Pulmonary artery endothelial cell (primary cell): ENCODE measurements at regions not wholly inside any gene's neighbourhood (a gene's known extent, or its start where the extent isn't known, plus 50 kb on each side); places are given as distances from the start of the nearest gene placed in this dataset.

Experiments used
- DNase-seq: peaks from one replicate; pipeline ENCODE4 v3.0.0-alpha.2; 2011; ENCODE audit warnings: low read depth, low spot score

GRCh38 chrX:10747975-10748374 lies 127.6 kb upstream of the MID1 start:
- DNase-seq, result no peak

DNA sequence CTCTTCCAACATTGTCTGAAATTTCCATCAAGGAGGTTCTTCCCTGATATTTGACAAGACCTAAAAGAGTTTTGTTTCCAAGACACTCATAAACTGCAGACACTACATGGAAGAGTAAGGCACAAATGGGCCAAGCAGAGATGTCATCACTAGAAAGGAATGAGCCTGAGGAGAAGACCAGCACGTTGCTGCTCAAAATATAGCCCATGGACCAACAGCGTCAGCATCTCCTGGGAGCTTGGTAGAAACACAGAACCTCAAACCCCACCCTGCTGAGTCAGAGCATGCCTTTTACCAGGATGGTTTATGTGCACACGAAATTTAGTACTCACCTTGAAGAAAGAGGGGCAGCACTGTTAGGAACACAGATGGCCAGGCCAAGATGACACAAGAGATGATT lies 128.7 kb upstream of the MID1 start:
- DNase-seq, result no peak

GRCh38 chrX:10750581-10750980 lies 130.2 kb upstream of the MID1 start:
- no peak for DNase-seq

GRCh38 chrX:10753116-10753515 lies 132.7 kb upstream of the MID1 start:
- no peak for DNase-seq

GRCh38 chrX:10754445-10754844 lies 134.1 kb upstream of the MID1 start:
- no peak for DNase-seq

DNA sequence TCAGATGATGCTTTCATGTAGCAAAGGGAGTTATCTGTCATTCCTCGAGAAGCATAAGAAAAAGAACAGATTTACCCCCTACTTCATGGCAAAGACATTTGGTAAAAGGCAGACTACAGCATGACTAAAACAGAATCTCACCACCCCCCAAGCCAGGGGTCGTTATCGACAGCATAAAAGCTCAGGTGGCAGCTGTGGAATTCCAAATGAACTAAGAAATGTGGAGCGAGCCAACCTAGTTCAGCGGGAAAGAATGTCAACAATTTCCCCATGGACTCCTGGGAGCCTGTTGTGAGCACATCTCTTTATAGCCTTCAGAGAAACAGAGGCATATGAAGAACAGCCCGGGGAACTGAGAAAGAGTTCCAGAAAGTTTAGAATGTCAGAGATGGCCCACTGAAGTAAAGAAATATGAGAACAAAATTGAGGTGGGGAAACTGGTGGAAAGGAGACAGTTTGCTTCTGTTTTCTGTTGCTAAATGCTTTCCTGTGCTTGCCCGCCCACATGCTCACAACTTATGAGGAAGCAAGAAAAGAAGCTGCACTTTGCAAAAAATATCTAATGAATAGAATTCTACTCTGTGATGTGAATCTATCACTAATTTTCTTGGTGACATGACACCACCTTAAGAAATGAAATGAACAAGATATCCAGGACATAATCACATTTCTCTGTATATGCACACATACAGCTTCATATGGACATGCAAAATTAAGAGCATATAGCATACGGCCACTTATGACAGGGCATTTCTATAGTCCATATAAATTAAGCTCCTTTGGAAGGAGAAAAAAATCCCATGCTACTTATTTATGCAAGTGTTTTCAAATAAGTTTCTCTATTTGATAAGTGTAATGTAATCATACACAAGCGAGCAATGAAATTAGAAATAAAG lies 135.3 kb upstream of the MID1 start:
- DNase-seq, result peak; percentile 15

DNA sequence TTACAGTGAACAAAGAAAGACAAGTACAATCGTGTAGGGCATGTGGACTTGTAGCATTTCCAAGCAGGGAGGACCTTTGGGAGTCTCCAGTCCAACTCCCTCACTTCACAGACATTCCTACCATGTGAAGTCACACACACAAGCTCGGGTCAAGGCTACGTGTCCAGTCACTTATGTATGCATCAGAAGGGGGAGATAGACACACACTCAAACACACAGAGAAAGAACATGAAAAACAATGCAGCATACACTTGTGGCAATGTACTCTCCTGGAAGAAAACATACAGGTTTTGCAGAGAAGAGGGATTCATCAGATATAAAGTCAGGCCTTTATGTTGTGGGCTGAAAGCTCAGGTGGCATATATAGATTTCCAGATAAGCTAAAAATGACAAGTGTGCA lies 136.1 kb upstream of the MID1 start:
- DNase-seq, result peak; percentile 33

- DNase-seq, result no peak
Observed at GRCh38 chrX:10759141-10759799, 138.9 kb upstream of the MID1 start.

DNA sequence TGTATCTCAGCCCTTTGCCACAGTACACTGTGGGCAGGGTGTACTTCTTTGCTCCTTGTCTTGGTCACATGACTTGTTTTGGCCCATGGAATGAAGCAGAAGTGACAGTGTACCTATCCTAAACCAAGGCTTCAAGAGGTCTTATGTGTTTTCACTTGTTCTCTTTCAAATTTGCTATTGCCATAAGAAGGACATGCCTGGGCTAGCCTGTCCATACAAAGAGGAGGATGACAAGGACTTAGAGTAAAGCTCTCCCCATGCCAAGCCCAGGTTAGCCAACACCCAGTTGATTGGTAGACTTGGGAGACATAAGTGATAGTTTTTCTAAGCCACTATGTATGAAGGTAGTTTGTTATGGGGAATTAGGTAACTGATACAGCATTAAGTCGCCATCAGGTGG lies 141.1 kb upstream of the MID1 start:
- no peak for DNase-seq

GRCh38 chrX:10769195-10769594 lies 148.8 kb upstream of the MID1 start:
- no peak for DNase-seq

DNA sequence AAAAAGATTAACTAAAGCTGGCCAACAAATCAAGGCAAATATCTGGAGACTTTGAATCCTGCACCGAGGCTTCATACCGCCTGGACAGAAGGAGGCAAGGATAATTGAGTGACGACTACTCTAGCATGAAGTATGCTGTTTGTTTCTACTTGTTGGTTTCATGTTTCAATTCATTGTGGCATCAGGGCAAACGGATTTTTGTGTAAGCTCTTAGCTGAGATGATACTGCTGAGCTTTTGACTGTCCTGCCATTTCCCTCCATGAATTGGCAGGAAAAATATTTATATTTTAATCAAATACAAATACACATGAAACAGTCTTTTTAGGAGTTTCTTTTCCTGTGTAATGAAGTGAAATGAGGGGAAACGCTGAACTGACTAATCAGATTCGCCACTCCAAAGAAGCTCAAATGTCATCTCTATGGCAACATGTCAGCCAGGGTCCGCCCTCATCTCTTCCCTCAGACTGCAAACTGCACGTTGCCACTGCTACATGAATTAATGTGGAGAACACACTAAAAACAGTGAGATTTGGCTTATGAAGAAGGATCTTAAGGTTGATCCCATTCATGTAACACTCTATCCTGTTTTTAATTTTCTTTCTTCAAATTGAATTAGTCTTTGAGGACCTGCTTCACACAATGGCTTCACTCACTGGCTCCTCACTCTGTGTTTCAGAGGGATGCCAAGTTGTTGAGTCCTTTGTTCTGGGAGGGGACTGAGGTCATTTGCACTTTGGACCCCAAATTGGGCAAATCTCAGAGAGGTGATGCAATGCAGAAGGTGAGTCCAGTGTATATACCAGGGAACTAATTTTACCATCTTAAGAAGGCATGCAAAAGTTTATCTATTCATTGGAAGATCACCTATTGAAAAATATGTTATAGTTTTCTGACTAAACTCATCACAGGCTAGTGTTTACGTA lies 149.6 kb upstream of the MID1 start:
- no peak for DNase-seq

DNA sequence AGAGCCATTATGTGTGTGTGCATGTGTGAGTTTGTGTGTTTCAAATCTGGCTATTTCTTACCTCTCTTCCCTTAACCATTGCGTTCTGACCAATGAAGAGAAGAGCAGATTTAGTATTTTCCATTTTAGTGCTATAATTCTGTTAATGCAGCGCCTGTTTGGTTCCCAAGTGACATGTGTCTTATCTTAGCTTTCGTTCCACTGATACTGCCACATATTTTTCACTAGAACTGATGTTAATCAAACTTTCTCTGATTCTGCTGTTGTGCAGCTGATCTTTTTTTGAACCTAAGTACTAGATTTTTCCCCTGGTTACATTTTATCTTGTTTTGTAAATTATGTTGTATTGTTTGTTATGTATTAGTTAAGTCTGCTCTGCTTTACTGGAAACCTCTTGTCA lies 152.9 kb upstream of the MID1 start:
- DNase-seq, result no peak

DNA sequence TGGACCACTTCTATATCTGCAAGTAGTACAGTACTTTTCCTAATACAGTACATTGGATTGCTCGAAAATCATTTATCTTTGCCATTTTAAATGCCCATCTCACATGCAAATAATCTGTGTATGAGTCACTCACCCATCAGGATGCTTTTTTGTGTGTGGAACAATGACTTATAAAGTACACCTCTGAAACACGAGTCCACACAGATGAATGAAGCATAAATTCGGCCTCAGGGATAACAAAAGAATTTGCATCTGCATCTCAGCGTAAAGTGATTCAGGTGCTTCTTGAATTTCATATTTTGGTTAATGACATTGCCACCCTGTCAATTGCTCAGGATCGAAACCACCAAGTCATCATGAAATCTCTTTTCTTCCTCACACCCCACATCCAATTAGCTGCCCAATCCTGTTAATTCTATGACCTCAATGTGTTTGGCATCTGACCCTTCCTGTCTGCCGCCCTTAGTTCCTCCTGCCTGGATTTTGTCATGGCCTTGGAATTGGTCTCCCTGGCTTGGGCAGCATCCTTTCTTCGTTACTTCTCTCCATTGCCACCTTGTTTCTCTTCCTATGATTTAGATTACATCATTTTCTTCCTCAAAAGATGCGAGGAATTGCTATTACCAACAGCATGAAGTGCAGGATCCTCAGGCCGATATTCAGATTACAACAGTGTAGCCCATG lies 161.6 kb upstream of the MID1 start:
- DNase-seq, result no peak

- DNase-seq, result no peak
Observed at GRCh38 chrX:10783451-10783995, 163.1 kb upstream of the MID1 start.

GRCh38 chrX:10787264-10787663 lies 166.9 kb upstream of the MID1 start:
- no peak for DNase-seq

GRCh38 chrX:10794203-10794630 lies 173.8 kb upstream of the MID1 start:
- no peak for DNase-seq

GRCh38 chrX:10795721-10796120 lies 175.3 kb upstream of the MID1 start:
- DNase-seq, result no peak

GRCh38 chrX:10797466-10797865 lies 177.1 kb upstream of the MID1 start:
- no peak for DNase-seq

DNA sequence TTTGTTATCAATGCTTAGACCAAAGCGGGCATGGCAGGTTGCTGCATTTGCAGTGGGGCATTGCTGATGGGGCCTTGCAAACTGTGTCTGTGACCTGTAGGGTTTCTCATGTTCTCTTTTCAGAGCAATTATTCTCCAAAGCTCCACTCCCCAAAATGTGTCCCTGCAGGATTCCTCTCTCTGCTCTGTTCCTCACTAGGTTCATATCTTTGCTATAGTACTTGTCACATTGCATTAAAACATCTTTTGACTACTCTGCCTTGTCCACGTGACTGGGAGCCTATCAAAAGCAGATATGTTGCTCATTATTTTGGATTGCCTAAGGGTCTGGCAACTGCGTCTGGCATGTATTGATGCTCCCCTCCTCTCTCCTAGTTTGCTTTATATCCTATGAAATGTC lies 177.7 kb upstream of the MID1 start:
- no peak for DNase-seq

- DNase-seq, result no peak
Observed at GRCh38 chrX:10800796-10801195, 180.4 kb upstream of the MID1 start.

- no peak for DNase-seq
Observed at GRCh38 chrX:10811111-10811510, 190.7 kb upstream of the MID1 start.
